ENCODE measurements at regions not wholly inside any gene's neighbourhood (a gene's known extent, or its start where the extent isn't known, plus 50 kb on each side); places are given as distances from the start of the nearest gene placed in this dataset.
"Not testable (repeated sequence)": the region's sequence is repeated elsewhere in the genome, so short reads cannot be mapped to it uniquely, and the experiment has no call there.

DNA sequence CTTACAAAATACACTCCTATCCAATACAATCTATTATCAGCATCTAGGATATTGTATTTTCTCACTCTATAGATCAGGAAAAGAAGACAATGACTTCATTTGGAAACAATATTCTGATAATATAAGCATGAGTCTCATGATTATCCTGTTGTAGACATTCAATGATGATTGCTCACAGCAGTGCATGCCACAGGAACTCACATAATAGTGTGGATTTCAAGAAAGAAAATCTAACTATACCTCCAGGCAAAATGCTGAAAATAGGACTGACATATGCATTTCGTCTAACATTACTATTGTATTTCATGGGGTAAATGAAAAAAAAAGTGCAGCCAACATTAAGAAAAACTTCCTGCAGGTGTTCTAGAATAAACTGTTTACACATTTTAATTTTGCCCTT lies 122.6 kb downstream of the POSTN start:
- no peak for FAIRE-seq

GRCh38 chr13:37475151-37475550 lies 123.4 kb downstream of the POSTN start:
- FAIRE-seq = no peak
- DNase-seq (ENCODE audit: low spot score) = no peak

More for the DNA sequence above, 122.6 kb downstream of the POSTN start:
- no peak for DNase-seq (ENCODE audit: low spot score)

- DNase-seq (ENCODE audit: low spot score) (no peak), FAIRE-seq (no peak)
Measured at GRCh38 chr13:37473035-37473434, 125.5 kb downstream of the POSTN start.

GRCh38 chr13:37472266-37472665 lies 126.3 kb downstream of the POSTN start:
- FAIRE-seq; DNase-seq (ENCODE audit: low spot score): not testable (repeated sequence)

GRCh38 chr13:37460166-37460565 lies 138.4 kb downstream of the POSTN start:
- DNase-seq (ENCODE audit: low spot score) (no peak), FAIRE-seq (no peak)

- DNase-seq (ENCODE audit: low spot score) = no peak
- no peak for FAIRE-seq
Measured at GRCh38 chr13:37457612-37458011, 141.0 kb downstream of the POSTN start.

GRCh38 chr13:37456506-37456905 lies 142.1 kb downstream of the POSTN start:
- FAIRE-seq (no peak), DNase-seq (ENCODE audit: low spot score) (no peak)

DNA sequence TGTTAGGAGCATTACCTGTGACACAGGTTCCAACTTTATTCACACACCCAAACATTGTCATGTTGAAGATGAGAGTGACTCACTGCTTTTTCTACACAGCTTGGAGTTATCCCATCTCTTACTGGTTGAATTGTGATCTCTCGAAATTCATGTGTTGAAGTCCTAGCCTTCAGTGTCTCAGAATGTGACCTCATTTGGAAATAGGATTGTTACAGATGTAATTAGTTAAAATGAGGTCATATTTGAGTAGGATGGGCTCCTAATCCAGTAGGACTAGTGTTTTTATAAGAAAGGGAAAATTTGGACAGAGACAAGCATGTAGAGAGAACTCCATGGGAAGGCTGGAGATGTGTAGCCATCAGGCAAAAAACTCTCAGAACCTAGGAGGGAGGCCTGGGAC lies 142.5 kb downstream of the POSTN start:
- DNase-seq (ENCODE audit: low spot score) (no peak), FAIRE-seq (no peak)

GRCh38 chr13:37453246-37453645 lies 145.3 kb downstream of the POSTN start:
- DNase-seq (ENCODE audit: low spot score) (no peak), FAIRE-seq (no peak)

DNA sequence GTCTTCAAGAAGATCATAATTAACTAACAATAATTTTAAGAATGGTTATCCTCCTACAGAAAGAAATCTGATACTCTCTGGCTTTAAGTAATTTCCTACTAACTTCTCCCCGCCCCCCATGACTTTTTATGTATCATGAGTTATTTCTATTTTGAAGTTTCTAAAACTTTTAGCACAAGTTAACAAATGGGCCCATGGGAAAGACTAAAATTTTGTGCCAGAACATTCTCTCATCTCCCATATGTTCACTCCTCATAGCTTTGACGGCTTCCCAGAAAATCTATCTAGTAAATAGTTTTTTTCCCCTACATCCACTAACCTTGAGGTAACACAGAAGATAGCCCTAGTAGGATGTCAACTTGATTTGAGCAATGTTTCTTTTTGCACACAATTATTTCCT lies 148.3 kb downstream of the POSTN start:
- DNase-seq (ENCODE audit: low spot score) (no peak), FAIRE-seq (no peak)

- no peak for FAIRE-seq
- DNase-seq (ENCODE audit: low spot score) = no peak
Measured at GRCh38 chr13:37448153-37448552, 150.4 kb downstream of the POSTN start.

GRCh38 chr13:37446503-37446902 lies 152.1 kb downstream of the POSTN start:
- no peak for FAIRE-seq

GRCh38 chr13:37443538-37443937 lies 155.0 kb downstream of the POSTN start:
- DNase-seq (ENCODE audit: low spot score) (no peak), FAIRE-seq (no peak)

More at GRCh38 chr13:37446503-37446902, 152.1 kb downstream of the POSTN start:
- peak; percentile 31 for DNase-seq (ENCODE audit: low spot score)

DNA sequence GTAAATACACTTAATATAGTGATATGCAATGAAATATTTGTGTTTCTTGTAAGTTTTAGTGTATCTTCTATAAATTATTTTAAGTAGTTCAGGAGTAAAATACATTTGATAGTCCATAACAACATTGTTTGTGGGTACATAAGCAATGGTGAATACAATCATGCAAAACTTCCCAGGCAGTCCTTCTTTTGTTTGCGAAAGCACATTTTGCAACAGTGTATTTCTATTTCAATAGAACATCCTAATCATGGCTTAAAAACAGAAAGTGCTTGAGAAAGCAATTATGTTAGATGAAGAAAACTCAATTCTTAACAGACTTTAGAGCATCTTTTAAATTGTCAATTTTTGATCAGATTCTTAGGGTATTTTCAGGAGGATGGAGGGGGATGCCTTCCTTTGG lies 155.6 kb downstream of the POSTN start:
- FAIRE-seq = no peak

GRCh38 chr13:37435881-37436280 lies 162.7 kb downstream of the POSTN start:
- FAIRE-seq (no peak), DNase-seq (ENCODE audit: low spot score) (no peak)

More for the DNA sequence above, 155.6 kb downstream of the POSTN start:
- no peak for DNase-seq (ENCODE audit: low spot score)

- DNase-seq (ENCODE audit: low spot score) = no peak
- no peak for FAIRE-seq
Measured at GRCh38 chr13:37433086-37433485, 165.5 kb downstream of the POSTN start.

GRCh38 chr13:37429976-37430375 lies 168.6 kb downstream of the POSTN start:
- DNase-seq (ENCODE audit: low spot score) (no peak), FAIRE-seq (no peak)

DNA sequence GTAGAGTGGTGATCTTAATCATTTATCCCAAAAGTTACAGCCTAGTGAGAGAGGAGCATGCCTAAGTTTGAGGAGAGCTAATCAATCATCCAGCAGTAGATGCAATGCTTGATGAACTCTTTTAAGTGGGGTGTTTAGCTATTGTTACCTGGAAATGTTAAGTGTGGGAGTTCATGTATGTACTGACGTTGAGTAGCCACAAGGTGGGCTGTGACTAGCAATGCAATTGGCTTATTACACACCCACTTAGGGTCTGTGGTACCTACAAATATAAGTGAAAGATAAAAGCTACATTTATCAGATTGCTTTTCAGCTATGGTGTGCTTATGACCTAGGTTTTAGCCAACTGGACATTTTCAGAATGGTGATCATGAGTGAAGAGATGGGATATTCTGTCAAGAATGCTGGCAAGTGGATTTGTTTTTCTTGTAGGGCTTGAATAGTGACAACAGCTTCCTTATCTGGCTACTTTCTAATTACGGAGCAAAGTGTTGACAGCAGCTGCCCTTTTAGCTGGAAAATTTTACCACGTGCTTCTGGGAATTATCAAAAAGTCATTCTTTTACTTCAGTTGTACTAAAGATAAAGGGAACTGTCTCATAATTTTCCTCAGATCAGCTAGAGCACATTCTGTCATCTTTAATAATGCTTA lies 170.6 kb downstream of the POSTN start:
- no peak for FAIRE-seq

GRCh38 chr13:37418490-37418889 lies 180.1 kb downstream of the POSTN start:
- DNase-seq (ENCODE audit: low spot score) = no peak
- FAIRE-seq = no peak

More for the DNA sequence above, 170.6 kb downstream of the POSTN start:
- no peak for DNase-seq (ENCODE audit: low spot score)

DNA sequence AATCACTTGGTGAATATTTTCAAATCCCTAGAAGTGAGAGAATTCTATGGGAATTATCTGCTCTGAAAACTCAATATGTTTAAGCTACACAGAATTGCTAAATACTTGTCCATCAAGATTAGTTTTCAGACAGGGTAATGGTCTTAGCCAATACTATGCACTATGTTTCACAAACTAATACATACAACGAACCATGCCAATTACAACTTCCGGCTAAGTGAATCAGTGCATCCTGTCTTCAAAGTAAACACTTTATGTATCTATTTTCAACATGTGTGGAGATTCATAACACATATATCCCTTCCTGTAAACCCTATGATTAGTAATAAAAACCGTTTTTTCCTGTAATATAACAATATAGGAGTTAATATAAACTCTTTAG lies 181.5 kb downstream of the POSTN start:
- DNase-seq (ENCODE audit: low spot score) (no peak), FAIRE-seq (no peak)

DNA sequence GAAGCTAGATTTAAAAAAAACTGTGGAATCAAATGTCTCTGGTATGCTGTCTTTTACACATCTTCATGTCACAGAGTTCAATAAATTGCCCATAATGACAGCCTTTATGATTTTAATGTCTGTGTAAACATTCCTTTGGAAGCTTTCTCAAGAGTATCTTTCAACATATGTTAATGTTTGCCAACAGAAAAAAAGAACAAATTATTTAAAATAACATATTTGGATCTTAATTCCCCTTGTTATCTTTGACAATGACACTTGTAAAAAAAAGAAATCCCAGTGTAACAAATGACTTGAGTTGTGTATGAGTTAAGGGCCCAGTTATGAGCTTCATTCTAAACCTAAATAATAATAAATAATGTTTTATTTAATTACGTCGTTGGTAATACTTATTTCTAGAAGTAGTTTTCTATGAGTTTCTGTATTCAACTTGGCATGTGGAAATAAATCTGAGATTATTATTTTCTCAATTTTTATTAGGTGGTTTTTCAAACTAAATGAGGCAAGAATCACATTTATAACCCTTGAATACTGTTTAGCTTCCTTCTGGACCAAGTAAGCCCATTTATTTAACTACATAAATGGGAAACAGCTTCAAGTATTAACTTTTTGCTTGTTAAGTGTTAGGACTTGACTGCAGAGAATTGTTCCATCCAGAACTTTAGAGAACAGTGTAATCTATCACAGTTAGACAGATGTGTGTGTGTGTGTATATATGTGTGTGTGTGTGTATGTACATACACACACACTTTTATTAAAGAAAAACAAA lies 182.1 kb downstream of the POSTN start:
- FAIRE-seq = no peak

DNA sequence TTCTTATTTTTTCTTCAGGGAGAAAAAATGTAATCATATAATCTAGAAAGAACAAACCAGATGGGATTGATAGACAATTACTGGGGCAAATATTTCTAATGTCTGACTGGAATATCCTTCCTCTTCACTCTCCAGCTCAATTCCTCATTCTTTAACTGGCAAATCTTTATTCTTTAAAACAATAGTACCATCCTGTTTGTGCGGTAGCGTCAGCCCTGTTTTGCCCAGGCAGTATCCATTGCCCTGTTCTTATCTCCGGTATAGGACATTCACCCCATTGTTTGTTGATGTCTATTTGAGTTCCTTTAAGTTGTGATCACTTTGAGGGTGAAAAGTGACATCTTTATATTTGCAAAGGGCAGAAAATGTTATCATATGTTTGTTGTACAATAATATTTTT lies 185.4 kb downstream of the POSTN start:
- FAIRE-seq (no peak), DNase-seq (ENCODE audit: low spot score) (no peak)

More for the DNA sequence above, 182.1 kb downstream of the POSTN start:
- no peak for DNase-seq (ENCODE audit: low spot score)
